Liver (tissue), 8 donors: ENCODE measurements at regions not wholly inside any gene's neighbourhood (a gene's known extent, or its start where the extent isn't known, plus 50 kb on each side); places are given as distances from the start of the nearest gene placed in this dataset.

Source experiments
- DNase-seq: peaks from one replicate; pipeline ENCODE4 v3.0.0-alpha.2; 2017; ENCODE audit warnings: low spot score
- H3K27ac ChIP-seq, 2 donors: one replicate each; pipeline ENCODE4 v1.7.0; 2013; ENCODE audit warnings: inconsistent platforms in 2 of 2, low read length in 2 of 2, control low read depth in 1 of 2, low read depth in 1 of 2, mild to moderate bottlenecking in 1 of 2
- H3K27me3 ChIP-seq, 4 donors: one replicate each; pipeline versions ENCODE4 v1.6.1 to v1.7.0; 2013; ENCODE audit warnings: low read length in 3 of 4, inconsistent platforms in 1 of 4, mild to moderate bottlenecking in 1 of 4, moderate library complexity in 1 of 4; ENCODE audit not compliant: control insufficient read depth in 4 of 4, insufficient read depth in 4 of 4
- H3K36me3 ChIP-seq, 4 donors: one replicate each; pipeline versions ENCODE4 v1.6.1 to v1.7.0; 2013; ENCODE audit warnings: low read length in 3 of 4, mild to moderate bottlenecking in 3 of 4, low read depth in 1 of 4, moderate library complexity in 1 of 4; ENCODE audit not compliant: control insufficient read depth in 4 of 4, insufficient read depth in 3 of 4
- H3K4me1 ChIP-seq, 4 donors: one replicate each; pipeline versions ENCODE4 v1.6.1 to v1.7.0; 2013; ENCODE audit warnings: low read length in 3 of 4, mild to moderate bottlenecking in 3 of 4, moderate library complexity in 1 of 4; ENCODE audit not compliant: control insufficient read depth in 4 of 4, insufficient read depth in 4 of 4
- H3K4me3 ChIP-seq, 3 donors: one replicate each; pipeline versions ENCODE4 v1.6.1 to v1.7.0; 2013; ENCODE audit warnings: low read length in 3 of 3, control low read depth in 1 of 3, low read depth in 1 of 3, mild to moderate bottlenecking in 1 of 3
- H3K9ac ChIP-seq, 2 donors: one replicate each; pipeline ENCODE4 v1.7.0; 2013; ENCODE audit warnings: low read length in 2 of 2, mild to moderate bottlenecking in 2 of 2, moderate library complexity in 2 of 2, control low read depth in 1 of 2, low read depth in 1 of 2
- H3K9me3 ChIP-seq, 4 donors: one replicate each; pipeline versions ENCODE4 v1.6.1 to v1.7.0; 2013; ENCODE audit warnings: low read length in 3 of 4; ENCODE audit not compliant: control insufficient read depth in 4 of 4
- EGR1 ChIP-seq, 2 donors: IDR thresholded peaks; 2 replicates each; pipeline ENCODE4 v1.6.1; 2016 to 2018; ENCODE audit warnings: antibody characterized with exemption in 2 of 2, low read depth in 2 of 2
- FOXA1 ChIP-seq: IDR thresholded peaks from 2 replicates; pipeline ENCODE4 v1.6.1; 2016; ENCODE audit warnings: antibody characterized with exemption
- FOXA2 ChIP-seq: IDR thresholded peaks from 2 replicates; pipeline ENCODE4 v1.6.1; 2016; ENCODE audit warnings: antibody characterized with exemption
- GABPA ChIP-seq, 2 donors: IDR thresholded peaks in 1 of 2; conservative IDR thresholded peaks in 1 of 2; 2 replicates each; pipeline ENCODE4 v1.6.1; 2016; ENCODE audit warnings: antibody characterized with exemption in 2 of 2, mild to moderate bottlenecking in 1 of 2, moderate library complexity in 1 of 2
- HNF4A ChIP-seq, 2 donors: conservative IDR thresholded peaks; 2 replicates each; pipeline ENCODE4 v1.6.1; 2016; ENCODE audit warnings: antibody characterized with exemption in 2 of 2, mild to moderate bottlenecking in 2 of 2
- HNF4G ChIP-seq: IDR thresholded peaks from 2 replicates; pipeline ENCODE4 v1.6.1; 2016; ENCODE audit warnings: antibody characterized with exemption
- JUND ChIP-seq, 2 donors: IDR thresholded peaks; 2 replicates each; pipeline ENCODE4 v1.6.1; 2016; ENCODE audit warnings: antibody characterized with exemption in 2 of 2
- NR2F2 ChIP-seq: IDR thresholded peaks from 2 replicates; pipeline ENCODE4 v1.6.1; 2016; ENCODE audit warnings: antibody characterized with exemption
- RAD21 ChIP-seq, 2 donors: IDR thresholded peaks; 2 replicates each; pipeline ENCODE4 v1.6.1; 2016; ENCODE audit warnings: antibody characterized with exemption in 2 of 2, mild to moderate bottlenecking in 2 of 2
- RXRA ChIP-seq, 2 donors: IDR thresholded peaks; 2 replicates each; pipeline ENCODE4 v1.6.1; 2017 to 2018; ENCODE audit warnings: antibody characterized with exemption in 2 of 2, mild to moderate bottlenecking in 1 of 2
- TAF1 ChIP-seq: conservative IDR thresholded peaks from 2 replicates; pipeline ENCODE4 v1.6.1; 2016; ENCODE audit warnings: antibody characterized with exemption, mild to moderate bottlenecking
- YY1 ChIP-seq: IDR thresholded peaks from 2 replicates; pipeline ENCODE4 v1.6.1; 2016; ENCODE audit warnings: antibody characterized with exemption, mild to moderate bottlenecking
- WGBS: extraction: QIAGEN DNeasy Blood & Tissue Kit; methylation state at CpG from one replicate; pipeline ENCODE4 v1.1.7; 2013; 5-methylcytosine and 5-hydroxymethylcytosine counted together
- TF ChIP-seq, protein P1 (sequence below): IDR thresholded peaks from 2 replicates; pipeline ENCODE4 v1.6.1; 2016; ENCODE audit warnings: antibody characterized with exemption, mild to moderate bottlenecking
- TF ChIP-seq, protein P2 (sequence below): IDR thresholded peaks from 2 replicates; pipeline ENCODE4 v1.6.1; 2016; ENCODE audit warnings: antibody characterized with exemption
- TF ChIP-seq, protein P3 (sequence below): fragments of 150-350 bp; IDR thresholded peaks from 2 replicates; pipeline ENCODE4 v1.5.1; 2017; ENCODE audit warnings: improper control_type of control experiment, low read depth, low read length; ENCODE audit not compliant: missing input control
- TF ChIP-seq, protein P4 (sequence below): IDR thresholded peaks from 2 replicates; pipeline ENCODE4 v1.6.1; 2016; ENCODE audit warnings: antibody characterized with exemption
- donor health status: healthy.
- donor health status: healthy.
- donor health status: healthy.
- donor health status: healthy.
- donor health status: healthy.

DNA sequence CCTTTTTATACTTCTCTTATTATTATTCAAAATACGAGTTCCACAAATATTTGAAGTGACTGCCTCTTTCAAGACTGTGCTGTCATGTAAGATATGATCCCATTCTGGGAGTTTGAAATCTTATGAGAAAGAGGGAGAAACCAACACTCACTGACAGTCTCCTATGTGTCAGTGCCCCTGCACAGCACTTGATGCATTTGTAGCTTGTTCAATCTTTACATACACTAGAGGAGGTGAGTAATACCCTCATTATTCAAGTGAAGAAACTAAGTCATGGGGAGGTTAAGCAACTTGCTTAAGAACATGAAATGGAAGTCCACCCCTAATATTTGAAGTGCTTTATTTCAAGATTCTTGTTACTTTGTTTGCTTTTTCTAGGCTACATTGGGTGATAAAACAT is 459.5 kb upstream of the FANCL start:
- no peak for DNase-seq
- 48% methylated on average over 1 of the region's 1 CpG for WGBS
- TF ChIP-seq JUND (IDR thresholded peaks at IDR 0.05) (no peak), TAF1 (no peak)
- TF ChIP-seq, protein P1, sequence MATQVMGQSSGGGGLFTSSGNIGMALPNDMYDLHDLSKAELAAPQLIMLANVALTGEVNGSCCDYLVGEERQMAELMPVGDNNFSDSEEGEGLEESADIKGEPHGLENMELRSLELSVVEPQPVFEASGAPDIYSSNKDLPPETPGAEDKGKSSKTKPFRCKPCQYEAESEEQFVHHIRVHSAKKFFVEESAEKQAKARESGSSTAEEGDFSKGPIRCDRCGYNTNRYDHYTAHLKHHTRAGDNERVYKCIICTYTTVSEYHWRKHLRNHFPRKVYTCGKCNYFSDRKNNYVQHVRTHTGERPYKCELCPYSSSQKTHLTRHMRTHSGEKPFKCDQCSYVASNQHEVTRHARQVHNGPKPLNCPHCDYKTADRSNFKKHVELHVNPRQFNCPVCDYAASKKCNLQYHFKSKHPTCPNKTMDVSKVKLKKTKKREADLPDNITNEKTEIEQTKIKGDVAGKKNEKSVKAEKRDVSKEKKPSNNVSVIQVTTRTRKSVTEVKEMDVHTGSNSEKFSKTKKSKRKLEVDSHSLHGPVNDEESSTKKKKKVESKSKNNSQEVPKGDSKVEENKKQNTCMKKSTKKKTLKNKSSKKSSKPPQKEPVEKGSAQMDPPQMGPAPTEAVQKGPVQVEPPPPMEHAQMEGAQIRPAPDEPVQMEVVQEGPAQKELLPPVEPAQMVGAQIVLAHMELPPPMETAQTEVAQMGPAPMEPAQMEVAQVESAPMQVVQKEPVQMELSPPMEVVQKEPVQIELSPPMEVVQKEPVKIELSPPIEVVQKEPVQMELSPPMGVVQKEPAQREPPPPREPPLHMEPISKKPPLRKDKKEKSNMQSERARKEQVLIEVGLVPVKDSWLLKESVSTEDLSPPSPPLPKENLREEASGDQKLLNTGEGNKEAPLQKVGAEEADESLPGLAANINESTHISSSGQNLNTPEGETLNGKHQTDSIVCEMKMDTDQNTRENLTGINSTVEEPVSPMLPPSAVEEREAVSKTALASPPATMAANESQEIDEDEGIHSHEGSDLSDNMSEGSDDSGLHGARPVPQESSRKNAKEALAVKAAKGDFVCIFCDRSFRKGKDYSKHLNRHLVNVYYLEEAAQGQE = no peak

DNA sequence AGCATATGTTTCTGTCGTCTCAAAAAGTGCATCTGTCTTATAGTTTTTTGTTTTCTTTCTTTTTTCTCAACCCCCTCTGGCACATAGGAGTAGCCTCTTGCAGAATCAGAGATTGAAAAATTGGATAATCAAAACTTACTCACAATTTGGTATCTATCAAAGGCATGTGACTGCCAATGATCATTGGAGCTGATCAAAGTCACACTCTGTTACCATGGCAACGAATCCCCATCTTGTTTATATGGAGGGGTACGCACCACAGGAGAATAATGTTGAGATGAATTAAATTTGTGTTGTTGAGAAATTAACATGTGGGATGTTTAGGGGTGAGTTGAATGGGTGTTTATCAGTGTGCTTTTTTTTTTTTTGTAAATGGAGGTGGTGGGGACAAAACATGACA is 458.3 kb upstream of the FANCL start:
- Histone ChIP-seq H3K27ac (no peak overlapping the region), H3K4me1 (no peaks in the 10 kb centered on the region), H3K27me3 (no peaks in the 10 kb centered on the region), H3K36me3 (no peaks in the 10 kb centered on the region), H3K9ac (no peak overlapping the region), H3K9me3 (no peaks in the 10 kb centered on the region), H3K4me3 (no peak overlapping the region)
- DNase-seq = no peak
- WGBS = 52% methylated on average over 3 of the region's 3 CpGs
- TF ChIP-seq, protein P2, sequence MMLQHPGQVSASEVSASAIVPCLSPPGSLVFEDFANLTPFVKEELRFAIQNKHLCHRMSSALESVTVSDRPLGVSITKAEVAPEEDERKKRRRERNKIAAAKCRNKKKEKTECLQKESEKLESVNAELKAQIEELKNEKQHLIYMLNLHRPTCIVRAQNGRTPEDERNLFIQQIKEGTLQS = no peak
- TF ChIP-seq FOXA1 (no peak), HNF4G (no peak), RAD21 (IDR thresholded peaks at IDR 0.05) (no peak), GABPA (IDR thresholded peaks at IDR 0.05 in 1 of 2, conservative IDR thresholded peaks at IDR 0.05 in 1 of 2) (no peak), NR2F2 (no peak), FOXA2 (no peak), JUND (IDR thresholded peaks at IDR 0.05) (no peak), EGR1 (IDR thresholded peaks at IDR 0.05; ENCODE audit: low read depth in 2 of 2) (no peak), YY1 (no peak), RXRA (IDR thresholded peaks at IDR 0.05) (no peak), HNF4A (conservative IDR thresholded peaks at IDR 0.05) (no peak)
- TF ChIP-seq, protein P3, sequence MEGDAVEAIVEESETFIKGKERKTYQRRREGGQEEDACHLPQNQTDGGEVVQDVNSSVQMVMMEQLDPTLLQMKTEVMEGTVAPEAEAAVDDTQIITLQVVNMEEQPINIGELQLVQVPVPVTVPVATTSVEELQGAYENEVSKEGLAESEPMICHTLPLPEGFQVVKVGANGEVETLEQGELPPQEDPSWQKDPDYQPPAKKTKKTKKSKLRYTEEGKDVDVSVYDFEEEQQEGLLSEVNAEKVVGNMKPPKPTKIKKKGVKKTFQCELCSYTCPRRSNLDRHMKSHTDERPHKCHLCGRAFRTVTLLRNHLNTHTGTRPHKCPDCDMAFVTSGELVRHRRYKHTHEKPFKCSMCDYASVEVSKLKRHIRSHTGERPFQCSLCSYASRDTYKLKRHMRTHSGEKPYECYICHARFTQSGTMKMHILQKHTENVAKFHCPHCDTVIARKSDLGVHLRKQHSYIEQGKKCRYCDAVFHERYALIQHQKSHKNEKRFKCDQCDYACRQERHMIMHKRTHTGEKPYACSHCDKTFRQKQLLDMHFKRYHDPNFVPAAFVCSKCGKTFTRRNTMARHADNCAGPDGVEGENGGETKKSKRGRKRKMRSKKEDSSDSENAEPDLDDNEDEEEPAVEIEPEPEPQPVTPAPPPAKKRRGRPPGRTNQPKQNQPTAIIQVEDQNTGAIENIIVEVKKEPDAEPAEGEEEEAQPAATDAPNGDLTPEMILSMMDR = no peak
- TF ChIP-seq, protein P1 = no peak
- TF ChIP-seq, protein P4, sequence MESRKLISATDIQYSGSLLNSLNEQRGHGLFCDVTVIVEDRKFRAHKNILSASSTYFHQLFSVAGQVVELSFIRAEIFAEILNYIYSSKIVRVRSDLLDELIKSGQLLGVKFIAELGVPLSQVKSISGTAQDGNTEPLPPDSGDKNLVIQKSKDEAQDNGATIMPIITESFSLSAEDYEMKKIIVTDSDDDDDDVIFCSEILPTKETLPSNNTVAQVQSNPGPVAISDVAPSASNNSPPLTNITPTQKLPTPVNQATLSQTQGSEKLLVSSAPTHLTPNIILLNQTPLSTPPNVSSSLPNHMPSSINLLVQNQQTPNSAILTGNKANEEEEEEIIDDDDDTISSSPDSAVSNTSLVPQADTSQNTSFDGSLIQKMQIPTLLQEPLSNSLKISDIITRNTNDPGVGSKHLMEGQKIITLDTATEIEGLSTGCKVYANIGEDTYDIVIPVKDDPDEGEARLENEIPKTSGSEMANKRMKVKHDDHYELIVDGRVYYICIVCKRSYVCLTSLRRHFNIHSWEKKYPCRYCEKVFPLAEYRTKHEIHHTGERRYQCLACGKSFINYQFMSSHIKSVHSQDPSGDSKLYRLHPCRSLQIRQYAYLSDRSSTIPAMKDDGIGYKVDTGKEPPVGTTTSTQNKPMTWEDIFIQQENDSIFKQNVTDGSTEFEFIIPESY = no peak

More for the DNA sequence above, 459.5 kb upstream of the FANCL start:
- Histone ChIP-seq H3K27me3 (peaks cover 0 to 6% (median 0%) of the 10 kb centered on the region in 4 donors), H3K27ac (no peak overlapping the region), H3K9me3 (no peaks in the 10 kb centered on the region), H3K4me3 (no peak overlapping the region), H3K4me1 (no peaks in the 10 kb centered on the region), H3K36me3 (no peaks in the 10 kb centered on the region), H3K9ac (no peak overlapping the region)
